GM23338 (cell line): ENCODE measurements at regions not wholly inside any gene's neighbourhood (a gene's known extent, or its start where the extent isn't known, plus 50 kb on each side); places are given as distances from the start of the nearest gene placed in this dataset.

Source experiments
- CREB1 ChIP-seq: fragments of 250-450 bp; sonication (Bioruptor Pico); IDR thresholded peaks from 2 replicates; pipeline ENCODE4 v1.5.0; 2020; ENCODE audit warnings: low read depth, mild to moderate bottlenecking, moderate library complexity
- EZH2 ChIP-seq: fragments of 200-600 bp; sonication (generic); IDR thresholded peaks from one replicate; pipeline ENCODE4 v1.8.0; 2017; ENCODE audit warnings: antibody characterized with exemption, mild to moderate bottlenecking, low read depth; ENCODE audit not compliant: unreplicated experiment
- EZH2phosphoT487 ChIP-seq: fragments of 200-600 bp; sonication (generic); IDR thresholded peaks from one replicate; pipeline ENCODE4 v1.8.1; 2018; ENCODE audit warnings: antibody characterized with exemption; ENCODE audit not compliant: unreplicated experiment
- JUNB ChIP-seq: IDR thresholded peaks from one replicate; pipeline ENCODE4 v1.6.1; 2016; ENCODE audit warnings: antibody characterized with exemption; ENCODE audit not compliant: unreplicated experiment
- NANOG ChIP-seq: IDR thresholded peaks from 2 replicates; pipeline ENCODE4 v1.6.1; 2016; ENCODE audit warnings: antibody characterized with exemption, borderline replicate concordance
- POLR2AphosphoS5 ChIP-seq: IDR thresholded peaks from 2 replicates; pipeline ENCODE4 v1.6.1; 2016; ENCODE audit warnings: antibody characterized with exemption, low read depth
- STAT1 ChIP-seq: IDR thresholded peaks from one replicate; pipeline ENCODE4 v1.6.1; 2016; ENCODE audit warnings: antibody characterized with exemption; ENCODE audit not compliant: unreplicated experiment
- ZNF114 ChIP-seq: fragments of 250-450 bp; sonication (Bioruptor Pico); IDR thresholded peaks from 2 replicates; pipeline ENCODE4 v1.5.0; 2020; ENCODE audit warnings: mild to moderate bottlenecking, moderate library complexity
- ZNF331 ChIP-seq: fragments of 250-450 bp; sonication (Bioruptor Pico); IDR thresholded peaks from 2 replicates; pipeline ENCODE4 v1.5.0; 2020; ENCODE audit warnings: low read depth, mild to moderate bottlenecking, moderate library complexity
- TF ChIP-seq, protein P1 (sequence below), 2 experiments: fragments of 200-600 bp in 1 of 2; sonication (generic) in 1 of 2; conservative IDR thresholded peaks; 2 replicates each; pipeline versions ENCODE4 v1.5.1 to v1.6.1; 2016 to 2017; ENCODE audit warnings: antibody characterized with exemption in 2 of 2, low read depth in 2 of 2, mild to moderate bottlenecking in 2 of 2, moderate library complexity in 1 of 2
- TF ChIP-seq, protein P2 (sequence below): IDR thresholded peaks from one replicate; pipeline ENCODE4 v1.6.1; 2018; ENCODE audit warnings: antibody characterized with exemption; ENCODE audit not compliant: unreplicated experiment
- TF ChIP-seq, protein P3 (sequence below): IDR thresholded peaks from 2 replicates; pipeline ENCODE4 v1.6.1; 2016; ENCODE audit warnings: antibody characterized with exemption
- TF ChIP-seq, protein P4 (sequence below): fragments of 250-450 bp; sonication (Bioruptor Pico); IDR thresholded peaks from 2 replicates; pipeline ENCODE4 v1.5.0; 2020; ENCODE audit warnings: mild to moderate bottlenecking, moderate library complexity

DNA sequence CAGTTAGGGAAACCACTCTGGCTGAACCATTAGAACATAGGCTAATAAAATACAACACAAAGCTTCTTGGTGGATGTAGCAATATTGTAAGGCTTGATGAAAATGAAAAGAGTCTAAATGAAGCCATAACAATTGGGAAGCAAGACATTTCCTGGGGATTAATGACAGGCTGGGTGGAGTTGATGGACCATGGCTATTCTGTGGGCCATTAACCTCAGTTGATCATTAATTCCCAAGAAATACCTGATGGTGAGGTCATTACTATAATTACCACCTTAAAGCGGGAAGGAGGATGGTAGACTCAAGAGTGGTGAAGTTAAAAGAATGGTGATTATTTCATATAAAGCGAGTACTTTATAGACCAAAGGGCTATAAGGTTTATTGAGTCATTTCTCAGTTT, 455.8 kb upstream of the MAP3K7 start:
- TF ChIP-seq, protein P1, sequence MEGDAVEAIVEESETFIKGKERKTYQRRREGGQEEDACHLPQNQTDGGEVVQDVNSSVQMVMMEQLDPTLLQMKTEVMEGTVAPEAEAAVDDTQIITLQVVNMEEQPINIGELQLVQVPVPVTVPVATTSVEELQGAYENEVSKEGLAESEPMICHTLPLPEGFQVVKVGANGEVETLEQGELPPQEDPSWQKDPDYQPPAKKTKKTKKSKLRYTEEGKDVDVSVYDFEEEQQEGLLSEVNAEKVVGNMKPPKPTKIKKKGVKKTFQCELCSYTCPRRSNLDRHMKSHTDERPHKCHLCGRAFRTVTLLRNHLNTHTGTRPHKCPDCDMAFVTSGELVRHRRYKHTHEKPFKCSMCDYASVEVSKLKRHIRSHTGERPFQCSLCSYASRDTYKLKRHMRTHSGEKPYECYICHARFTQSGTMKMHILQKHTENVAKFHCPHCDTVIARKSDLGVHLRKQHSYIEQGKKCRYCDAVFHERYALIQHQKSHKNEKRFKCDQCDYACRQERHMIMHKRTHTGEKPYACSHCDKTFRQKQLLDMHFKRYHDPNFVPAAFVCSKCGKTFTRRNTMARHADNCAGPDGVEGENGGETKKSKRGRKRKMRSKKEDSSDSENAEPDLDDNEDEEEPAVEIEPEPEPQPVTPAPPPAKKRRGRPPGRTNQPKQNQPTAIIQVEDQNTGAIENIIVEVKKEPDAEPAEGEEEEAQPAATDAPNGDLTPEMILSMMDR (conservative IDR thresholded peaks at IDR 0.05; ENCODE audit: low read depth in 2 of 2) = no peak
- TF ChIP-seq EZH2 (no peak), CREB1 (CRISPR knock-in tag) (no peak), POLR2AphosphoS5 (no peak), NANOG (no peak), EZH2phosphoT487 (no peak), JUNB (no peak), ZNF114 (CRISPR knock-in tag) (no peak), STAT1 (no peak), ZNF331 (CRISPR knock-in tag) (no peak)
- TF ChIP-seq, protein P2, sequence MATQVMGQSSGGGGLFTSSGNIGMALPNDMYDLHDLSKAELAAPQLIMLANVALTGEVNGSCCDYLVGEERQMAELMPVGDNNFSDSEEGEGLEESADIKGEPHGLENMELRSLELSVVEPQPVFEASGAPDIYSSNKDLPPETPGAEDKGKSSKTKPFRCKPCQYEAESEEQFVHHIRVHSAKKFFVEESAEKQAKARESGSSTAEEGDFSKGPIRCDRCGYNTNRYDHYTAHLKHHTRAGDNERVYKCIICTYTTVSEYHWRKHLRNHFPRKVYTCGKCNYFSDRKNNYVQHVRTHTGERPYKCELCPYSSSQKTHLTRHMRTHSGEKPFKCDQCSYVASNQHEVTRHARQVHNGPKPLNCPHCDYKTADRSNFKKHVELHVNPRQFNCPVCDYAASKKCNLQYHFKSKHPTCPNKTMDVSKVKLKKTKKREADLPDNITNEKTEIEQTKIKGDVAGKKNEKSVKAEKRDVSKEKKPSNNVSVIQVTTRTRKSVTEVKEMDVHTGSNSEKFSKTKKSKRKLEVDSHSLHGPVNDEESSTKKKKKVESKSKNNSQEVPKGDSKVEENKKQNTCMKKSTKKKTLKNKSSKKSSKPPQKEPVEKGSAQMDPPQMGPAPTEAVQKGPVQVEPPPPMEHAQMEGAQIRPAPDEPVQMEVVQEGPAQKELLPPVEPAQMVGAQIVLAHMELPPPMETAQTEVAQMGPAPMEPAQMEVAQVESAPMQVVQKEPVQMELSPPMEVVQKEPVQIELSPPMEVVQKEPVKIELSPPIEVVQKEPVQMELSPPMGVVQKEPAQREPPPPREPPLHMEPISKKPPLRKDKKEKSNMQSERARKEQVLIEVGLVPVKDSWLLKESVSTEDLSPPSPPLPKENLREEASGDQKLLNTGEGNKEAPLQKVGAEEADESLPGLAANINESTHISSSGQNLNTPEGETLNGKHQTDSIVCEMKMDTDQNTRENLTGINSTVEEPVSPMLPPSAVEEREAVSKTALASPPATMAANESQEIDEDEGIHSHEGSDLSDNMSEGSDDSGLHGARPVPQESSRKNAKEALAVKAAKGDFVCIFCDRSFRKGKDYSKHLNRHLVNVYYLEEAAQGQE = no peak
- TF ChIP-seq, protein P3, sequence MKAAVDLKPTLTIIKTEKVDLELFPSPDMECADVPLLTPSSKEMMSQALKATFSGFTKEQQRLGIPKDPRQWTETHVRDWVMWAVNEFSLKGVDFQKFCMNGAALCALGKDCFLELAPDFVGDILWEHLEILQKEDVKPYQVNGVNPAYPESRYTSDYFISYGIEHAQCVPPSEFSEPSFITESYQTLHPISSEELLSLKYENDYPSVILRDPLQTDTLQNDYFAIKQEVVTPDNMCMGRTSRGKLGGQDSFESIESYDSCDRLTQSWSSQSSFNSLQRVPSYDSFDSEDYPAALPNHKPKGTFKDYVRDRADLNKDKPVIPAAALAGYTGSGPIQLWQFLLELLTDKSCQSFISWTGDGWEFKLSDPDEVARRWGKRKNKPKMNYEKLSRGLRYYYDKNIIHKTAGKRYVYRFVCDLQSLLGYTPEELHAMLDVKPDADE = no peak
- TF ChIP-seq, protein P4, sequence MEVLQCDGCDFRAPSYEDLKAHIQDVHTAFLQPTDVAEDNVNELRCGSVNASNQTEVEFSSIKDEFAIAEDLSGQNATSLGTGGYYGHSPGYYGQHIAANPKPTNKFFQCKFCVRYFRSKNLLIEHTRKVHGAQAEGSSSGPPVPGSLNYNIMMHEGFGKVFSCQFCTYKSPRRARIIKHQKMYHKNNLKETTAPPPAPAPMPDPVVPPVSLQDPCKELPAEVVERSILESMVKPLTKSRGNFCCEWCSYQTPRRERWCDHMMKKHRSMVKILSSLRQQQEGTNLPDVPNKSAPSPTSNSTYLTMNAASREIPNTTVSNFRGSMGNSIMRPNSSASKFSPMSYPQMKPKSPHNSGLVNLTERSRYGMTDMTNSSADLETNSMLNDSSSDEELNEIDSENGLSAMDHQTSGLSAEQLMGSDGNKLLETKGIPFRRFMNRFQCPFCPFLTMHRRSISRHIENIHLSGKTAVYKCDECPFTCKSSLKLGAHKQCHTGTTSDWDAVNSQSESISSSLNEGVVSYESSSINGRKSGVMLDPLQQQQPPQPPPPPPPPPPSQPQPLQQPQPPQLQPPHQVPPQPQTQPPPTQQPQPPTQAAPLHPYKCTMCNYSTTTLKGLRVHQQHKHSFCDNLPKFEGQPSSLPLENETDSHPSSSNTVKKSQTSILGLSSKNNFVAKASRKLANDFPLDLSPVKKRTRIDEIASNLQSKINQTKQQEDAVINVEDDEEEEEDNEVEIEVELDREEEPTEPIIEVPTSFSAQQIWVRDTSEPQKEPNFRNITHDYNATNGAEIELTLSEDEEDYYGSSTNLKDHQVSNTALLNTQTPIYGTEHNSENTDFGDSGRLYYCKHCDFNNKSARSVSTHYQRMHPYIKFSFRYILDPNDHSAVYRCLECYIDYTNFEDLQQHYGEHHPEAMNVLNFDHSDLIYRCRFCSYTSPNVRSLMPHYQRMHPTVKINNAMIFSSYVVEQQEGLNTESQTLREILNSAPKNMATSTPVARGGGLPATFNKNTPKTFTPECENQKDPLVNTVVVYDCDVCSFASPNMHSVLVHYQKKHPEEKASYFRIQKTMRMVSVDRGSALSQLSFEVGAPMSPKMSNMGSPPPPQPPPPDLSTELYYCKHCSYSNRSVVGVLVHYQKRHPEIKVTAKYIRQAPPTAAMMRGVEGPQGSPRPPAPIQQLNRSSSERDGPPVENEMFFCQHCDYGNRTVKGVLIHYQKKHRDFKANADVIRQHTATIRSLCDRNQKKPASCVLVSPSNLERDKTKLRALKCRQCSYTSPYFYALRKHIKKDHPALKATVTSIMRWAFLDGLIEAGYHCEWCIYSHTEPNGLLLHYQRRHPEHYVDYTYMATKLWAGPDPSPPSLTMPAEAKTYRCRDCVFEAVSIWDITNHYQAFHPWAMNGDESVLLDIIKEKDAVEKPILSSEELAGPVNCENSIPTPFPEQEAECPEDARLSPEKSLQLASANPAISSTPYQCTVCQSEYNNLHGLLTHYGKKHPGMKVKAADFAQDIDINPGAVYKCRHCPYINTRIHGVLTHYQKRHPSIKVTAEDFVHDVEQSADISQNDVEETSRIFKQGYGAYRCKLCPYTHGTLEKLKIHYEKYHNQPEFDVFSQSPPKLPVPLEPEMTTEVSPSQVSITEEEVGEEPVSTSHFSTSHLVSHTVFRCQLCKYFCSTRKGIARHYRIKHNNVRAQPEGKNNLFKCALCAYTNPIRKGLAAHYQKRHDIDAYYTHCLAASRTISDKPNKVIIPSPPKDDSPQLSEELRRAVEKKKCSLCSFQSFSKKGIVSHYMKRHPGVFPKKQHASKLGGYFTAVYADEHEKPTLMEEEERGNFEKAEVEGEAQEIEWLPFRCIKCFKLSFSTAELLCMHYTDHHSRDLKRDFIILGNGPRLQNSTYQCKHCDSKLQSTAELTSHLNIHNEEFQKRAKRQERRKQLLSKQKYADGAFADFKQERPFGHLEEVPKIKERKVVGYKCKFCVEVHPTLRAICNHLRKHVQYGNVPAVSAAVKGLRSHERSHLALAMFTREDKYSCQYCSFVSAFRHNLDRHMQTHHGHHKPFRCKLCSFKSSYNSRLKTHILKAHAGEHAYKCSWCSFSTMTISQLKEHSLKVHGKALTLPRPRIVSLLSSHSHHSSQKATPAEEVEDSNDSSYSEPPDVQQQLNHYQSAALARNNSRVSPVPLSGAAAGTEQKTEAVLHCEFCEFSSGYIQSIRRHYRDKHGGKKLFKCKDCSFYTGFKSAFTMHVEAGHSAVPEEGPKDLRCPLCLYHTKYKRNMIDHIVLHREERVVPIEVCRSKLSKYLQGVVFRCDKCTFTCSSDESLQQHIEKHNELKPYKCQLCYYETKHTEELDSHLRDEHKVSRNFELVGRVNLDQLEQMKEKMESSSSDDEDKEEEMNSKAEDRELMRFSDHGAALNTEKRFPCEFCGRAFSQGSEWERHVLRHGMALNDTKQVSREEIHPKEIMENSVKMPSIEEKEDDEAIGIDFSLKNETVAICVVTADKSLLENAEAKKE (CRISPR knock-in tag) = no peak
